ENCODE measurements at regions not wholly inside any gene's neighbourhood (a gene's known extent, or its start where the extent isn't known, plus 50 kb on each side); places are given as distances from the start of the nearest gene placed in this dataset.
"Not testable (repeated sequence)": the region's sequence is repeated elsewhere in the genome, so short reads cannot be mapped to it uniquely, and the experiment has no call there.

GRCh38 chr16:13631916-13632315 lies 288.0 kb upstream of the ERCC4 start:
- no peak for DNase-seq (ENCODE audit: low spot score in 2 of 2)
- no peaks in the 10 kb centered on the region for H3K36me3 Mint-ChIP-seq (ENCODE audit: insufficient read depth)
- no peaks in the 10 kb centered on the region for H3K4me1 Mint-ChIP-seq

GRCh38 chr16:13632504-13632903 lies 287.4 kb upstream of the ERCC4 start:
- not testable (repeated sequence) for DNase-seq (ENCODE audit: low spot score in 2 of 2); H3K27ac Mint-ChIP-seq (ENCODE audit: low read depth)
- peaks cover 10% of the 10 kb centered on the region for H3K9me3 Mint-ChIP-seq

More at GRCh38 chr16:13631916-13632315, 288.0 kb upstream of the ERCC4 start:
- Mint-ChIP-seq H3K27me3 (no peaks in the 10 kb centered on the region), H3K4me3 (no peak overlapping the region), H3K9me3 (peaks cover 10% of the 10 kb centered on the region), H3K27ac (ENCODE audit: low read depth) (no peak overlapping the region)
- no peak for ATAC-seq (replicated peaks; ENCODE audit: extremely low read depth, poor library complexity, severe bottlenecking)

GRCh38 chr16:13633391-13633861 lies 286.5 kb upstream of the ERCC4 start:
- DNase-seq (ENCODE audit: low spot score in 2 of 2) (no peak), ATAC-seq (replicated peaks; ENCODE audit: extremely low read depth, poor library complexity, severe bottlenecking) (no peak)
- peaks cover 15% of the 10 kb centered on the region for H3K9me3 Mint-ChIP-seq
- H3K27ac Mint-ChIP-seq (ENCODE audit: low read depth) = no peak overlapping the region
- no peaks in the 10 kb centered on the region for H3K27me3 Mint-ChIP-seq
- H3K36me3 Mint-ChIP-seq (ENCODE audit: insufficient read depth) = no peaks in the 10 kb centered on the region
- H3K4me1 Mint-ChIP-seq = no peaks in the 10 kb centered on the region
- no peak overlapping the region for H3K4me3 Mint-ChIP-seq

More at GRCh38 chr16:13632504-13632903, 287.4 kb upstream of the ERCC4 start:
- not testable (repeated sequence) for H3K36me3 Mint-ChIP-seq (ENCODE audit: insufficient read depth); H3K4me3 Mint-ChIP-seq; ATAC-seq (replicated peaks; ENCODE audit: extremely low read depth, poor library complexity, severe bottlenecking); H3K4me1 Mint-ChIP-seq; H3K27me3 Mint-ChIP-seq

- Mint-ChIP-seq H3K27me3 (no peaks in the 10 kb centered on the region), H3K36me3 (ENCODE audit: insufficient read depth) (no peaks in the 10 kb centered on the region), H3K9me3 (peaks cover 16% of the 10 kb centered on the region), H3K4me1 (no peaks in the 10 kb centered on the region), H3K27ac (ENCODE audit: low read depth) (no peak overlapping the region), H3K4me3 (no peak overlapping the region)
- no peak for DNase-seq (ENCODE audit: low spot score in 2 of 2)
- ATAC-seq (replicated peaks; ENCODE audit: extremely low read depth, poor library complexity, severe bottlenecking) = no peak
These were observed 285.7 kb upstream of the ERCC4 start for GRCh38 chr16:13634253-13634652.

GRCh38 chr16:13634959-13635358 lies 285.0 kb upstream of the ERCC4 start:
- Mint-ChIP-seq H3K4me1 (no peaks in the 10 kb centered on the region), H3K27me3 (no peaks in the 10 kb centered on the region), H3K27ac (ENCODE audit: low read depth) (no peak overlapping the region), H3K36me3 (ENCODE audit: insufficient read depth) (no peaks in the 10 kb centered on the region), H3K9me3 (peaks cover 16% of the 10 kb centered on the region), H3K4me3 (no peak overlapping the region)
- ATAC-seq (replicated peaks; ENCODE audit: extremely low read depth, poor library complexity, severe bottlenecking) (no peak), DNase-seq (ENCODE audit: low spot score in 2 of 2) (no peak)

GRCh38 chr16:13638218-13638617 lies 281.7 kb upstream of the ERCC4 start:
- Mint-ChIP-seq H3K27ac (ENCODE audit: low read depth) (no peak overlapping the region), H3K27me3 (no peaks in the 10 kb centered on the region), H3K9me3 (peaks cover 22% of the 10 kb centered on the region), H3K4me1 (no peaks in the 10 kb centered on the region), H3K36me3 (ENCODE audit: insufficient read depth) (no peaks in the 10 kb centered on the region), H3K4me3 (no peak overlapping the region)
- DNase-seq (ENCODE audit: low spot score in 2 of 2) (no peak), ATAC-seq (replicated peaks; ENCODE audit: extremely low read depth, poor library complexity, severe bottlenecking) (no peak)

GRCh38 chr16:13643412-13643811 lies 276.5 kb upstream of the ERCC4 start:
- H3K4me3 Mint-ChIP-seq = no peak overlapping the region
- no peak overlapping the region for H3K27ac Mint-ChIP-seq (ENCODE audit: low read depth)
- peaks cover 18% of the 10 kb centered on the region for H3K9me3 Mint-ChIP-seq
- H3K4me1 Mint-ChIP-seq = no peaks in the 10 kb centered on the region
- ATAC-seq (replicated peaks; ENCODE audit: extremely low read depth, poor library complexity, severe bottlenecking) (no peak), DNase-seq (ENCODE audit: low spot score in 2 of 2) (no peak)
- peaks cover 9% of the 10 kb centered on the region for H3K27me3 Mint-ChIP-seq
- no peaks in the 10 kb centered on the region for H3K36me3 Mint-ChIP-seq (ENCODE audit: insufficient read depth)

GRCh38 chr16:13645601-13646245 lies 274.2 kb upstream of the ERCC4 start:
- H3K4me1 Mint-ChIP-seq = no peaks in the 10 kb centered on the region
- DNase-seq (ENCODE audit: low spot score in 2 of 2) = no peak
- peaks cover 9% of the 10 kb centered on the region for H3K27me3 Mint-ChIP-seq
- no peak for ATAC-seq (replicated peaks; ENCODE audit: extremely low read depth, poor library complexity, severe bottlenecking)
- H3K4me3 Mint-ChIP-seq = no peak overlapping the region
- no peak overlapping the region for H3K27ac Mint-ChIP-seq (ENCODE audit: low read depth)
- no peaks in the 10 kb centered on the region for H3K36me3 Mint-ChIP-seq (ENCODE audit: insufficient read depth)
- H3K9me3 Mint-ChIP-seq = peaks cover 16% of the 10 kb centered on the region

GRCh38 chr16:13660807-13661206 lies 259.1 kb upstream of the ERCC4 start:
- Mint-ChIP-seq H3K4me3 (no peak overlapping the region), H3K9me3 (no peaks in the 10 kb centered on the region)

GRCh38 chr16:13665876-13666275 lies 254.1 kb upstream of the ERCC4 start:
- no peak overlapping the region for H3K4me3 Mint-ChIP-seq
- H3K4me1 Mint-ChIP-seq = no peaks in the 10 kb centered on the region
- ATAC-seq (replicated peaks; ENCODE audit: extremely low read depth, poor library complexity, severe bottlenecking) (no peak), DNase-seq (ENCODE audit: low spot score in 2 of 2) (no peak)
- H3K27ac Mint-ChIP-seq (ENCODE audit: low read depth) = no peak overlapping the region
- H3K9me3 Mint-ChIP-seq = peaks cover 13% of the 10 kb centered on the region
- no peaks in the 10 kb centered on the region for H3K27me3 Mint-ChIP-seq
- H3K36me3 Mint-ChIP-seq (ENCODE audit: insufficient read depth) = no peaks in the 10 kb centered on the region

More at GRCh38 chr16:13660807-13661206, 259.1 kb upstream of the ERCC4 start:
- H3K27me3 Mint-ChIP-seq = no peaks in the 10 kb centered on the region
- ATAC-seq (replicated peaks; ENCODE audit: extremely low read depth, poor library complexity, severe bottlenecking) (no peak), DNase-seq (ENCODE audit: low spot score in 2 of 2) (no peak)
- H3K36me3 Mint-ChIP-seq (ENCODE audit: insufficient read depth) = peaks cover 1% of the 10 kb centered on the region
- no peaks in the 10 kb centered on the region for H3K4me1 Mint-ChIP-seq
- H3K27ac Mint-ChIP-seq (ENCODE audit: low read depth) = no peak overlapping the region

- H3K4me1 Mint-ChIP-seq = no peaks in the 10 kb centered on the region
- peaks cover 27% of the 10 kb centered on the region for H3K9me3 Mint-ChIP-seq
- DNase-seq (ENCODE audit: low spot score in 2 of 2) (no peak), ATAC-seq (replicated peaks; ENCODE audit: extremely low read depth, poor library complexity, severe bottlenecking) (no peak)
- no peak overlapping the region for H3K27ac Mint-ChIP-seq (ENCODE audit: low read depth)
- no peak overlapping the region for H3K4me3 Mint-ChIP-seq
- no peaks in the 10 kb centered on the region for H3K27me3 Mint-ChIP-seq
- no peaks in the 10 kb centered on the region for H3K36me3 Mint-ChIP-seq (ENCODE audit: insufficient read depth)
These were observed 247.8 kb upstream of the ERCC4 start for GRCh38 chr16:13672196-13672595.

GRCh38 chr16:13680021-13680889 lies 239.7 kb upstream of the ERCC4 start:
- peaks cover 5% of the 10 kb centered on the region for H3K9me3 Mint-ChIP-seq
- no peaks in the 10 kb centered on the region for H3K36me3 Mint-ChIP-seq (ENCODE audit: insufficient read depth)
- DNase-seq (ENCODE audit: low spot score in 2 of 2) (no peak), ATAC-seq (replicated peaks; ENCODE audit: extremely low read depth, poor library complexity, severe bottlenecking) (no peak)
- no peaks in the 10 kb centered on the region for H3K4me1 Mint-ChIP-seq
- no peaks in the 10 kb centered on the region for H3K27me3 Mint-ChIP-seq
- no peak overlapping the region for H3K4me3 Mint-ChIP-seq
- no peak overlapping the region for H3K27ac Mint-ChIP-seq (ENCODE audit: low read depth)
